ENCODE measurements at regions not wholly inside any gene's neighbourhood (a gene's known extent, or its start where the extent isn't known, plus 50 kb on each side); places are given as distances from the start of the nearest gene placed in this dataset.

- intact Hi-C loops (cut with DNase I): no loop called here
- Histone ChIP-seq H3K27me3 (no peaks in the 10 kb centered on the region), H3K4me1 (peaks cover 31% of the 10 kb centered on the region), H3K36me3 (no peaks in the 10 kb centered on the region), H3K4me3 (no peak overlapping the region), H3K9me3 (no peaks in the 10 kb centered on the region), H3K27ac (peak overlapping the region; percentile 45)
- DNase-seq (ENCODE audit: extremely low spot score in 2 of 2): peak in 1 of 2 donors; percentile 98
- TF ChIP-seq POLR2AphosphoS5 (IDR thresholded peaks at IDR 0.05; ENCODE audit: insufficient read depth in 1 of 2, low read depth in 1 of 2): peak; percentile 75 to 83
- TF ChIP-seq POLR2A (IDR thresholded peaks at IDR 0.05): no peak
- TF ChIP-seq CTCF (IDR thresholded peaks at IDR 0.05): no peak
Measured at GRCh38 chr5:15008476-15008875, 136.9 kb upstream of the ANKH start.

GRCh38 chr5:15007646-15008045, 136.1 kb upstream of the ANKH start:
- no peak overlapping the region for H3K4me3 ChIP-seq
- TF ChIP-seq POLR2A (IDR thresholded peaks at IDR 0.05): no peak
- no peak for TF ChIP-seq CTCF (IDR thresholded peaks at IDR 0.05)
- no peak for TF ChIP-seq POLR2AphosphoS5 (IDR thresholded peaks at IDR 0.05; ENCODE audit: insufficient read depth in 1 of 2, low read depth in 1 of 2)
- intact Hi-C loops (cut with DNase I): no loop called here
- no peaks in the 10 kb centered on the region for H3K9me3 ChIP-seq
- no peaks in the 10 kb centered on the region for H3K36me3 ChIP-seq
- peaks cover 31% of the 10 kb centered on the region for H3K4me1 ChIP-seq
- H3K27me3 ChIP-seq: no peaks in the 10 kb centered on the region
- DNase-seq (ENCODE audit: extremely low spot score in 2 of 2): no peak
- no peak overlapping the region for H3K27ac ChIP-seq

- TF ChIP-seq POLR2AphosphoS5 (IDR thresholded peaks at IDR 0.05; ENCODE audit: insufficient read depth in 1 of 2, low read depth in 1 of 2): no peak
- no peak for TF ChIP-seq CTCF (IDR thresholded peaks at IDR 0.05)
- no peak overlapping the region for H3K4me3 ChIP-seq
- DNase-seq (ENCODE audit: extremely low spot score in 2 of 2): no peak
- no peaks in the 10 kb centered on the region for H3K36me3 ChIP-seq
- H3K4me1 ChIP-seq: peaks cover 25% of the 10 kb centered on the region
- intact Hi-C loops (cut with DNase I): loop anchor here (5.0 kb wide), 1 partner anchor 277 kb away; no protein-coding TSS in a partner anchor
- no peaks in the 10 kb centered on the region for H3K27me3 ChIP-seq
- H3K9me3 ChIP-seq: no peaks in the 10 kb centered on the region
- no peak overlapping the region for H3K27ac ChIP-seq
Measured at GRCh38 chr5:15004506-15004905, 132.9 kb upstream of the ANKH start.

GRCh38 chr5:15003511-15003920, 131.9 kb upstream of the ANKH start:
- DNase-seq (ENCODE audit: extremely low spot score in 2 of 2): no peak
- Histone ChIP-seq H3K27ac (no peak overlapping the region), H3K36me3 (no peaks in the 10 kb centered on the region), H3K4me3 (no peak overlapping the region), H3K27me3 (no peaks in the 10 kb centered on the region), H3K4me1 (peaks cover 15% of the 10 kb centered on the region), H3K9me3 (no peaks in the 10 kb centered on the region)
- intact Hi-C loops (cut with DNase I): loop anchor here (5.0 kb wide), 1 partner anchor 276 kb away; no protein-coding TSS in a partner anchor
- peak in 1 of 2 donors; percentile 80 for TF ChIP-seq POLR2AphosphoS5 (IDR thresholded peaks at IDR 0.05; ENCODE audit: insufficient read depth in 1 of 2, low read depth in 1 of 2)
- peak; percentile 40 to 69 (median 64) for TF ChIP-seq CTCF (IDR thresholded peaks at IDR 0.05)
- TF ChIP-seq POLR2A (IDR thresholded peaks at IDR 0.05): no peak

- Histone ChIP-seq H3K4me3 (no peak overlapping the region), H3K36me3 (no peaks in the 10 kb centered on the region), H3K27me3 (no peaks in the 10 kb centered on the region), H3K4me1 (peaks cover 8% of the 10 kb centered on the region), H3K9me3 (no peaks in the 10 kb centered on the region), H3K27ac (no peak overlapping the region)
- TF ChIP-seq POLR2A (IDR thresholded peaks at IDR 0.05): no peak
- no peak for TF ChIP-seq CTCF (IDR thresholded peaks at IDR 0.05)
- TF ChIP-seq POLR2AphosphoS5 (IDR thresholded peaks at IDR 0.05; ENCODE audit: insufficient read depth in 1 of 2, low read depth in 1 of 2): no peak
- intact Hi-C loops (cut with DNase I): loop anchor here (5.0 kb wide), 1 partner anchor 275 kb away; no protein-coding TSS in a partner anchor
- DNase-seq (ENCODE audit: extremely low spot score in 2 of 2): no peak
Measured at GRCh38 chr5:15002791-15003190, 131.2 kb upstream of the ANKH start.

Measured in vagina (tissue), 2 donors.